ENCODE measurements at regions not wholly inside any gene's neighbourhood (a gene's known extent, or its start where the extent isn't known, plus 50 kb on each side); places are given as distances from the start of the nearest gene placed in this dataset.

DNA sequence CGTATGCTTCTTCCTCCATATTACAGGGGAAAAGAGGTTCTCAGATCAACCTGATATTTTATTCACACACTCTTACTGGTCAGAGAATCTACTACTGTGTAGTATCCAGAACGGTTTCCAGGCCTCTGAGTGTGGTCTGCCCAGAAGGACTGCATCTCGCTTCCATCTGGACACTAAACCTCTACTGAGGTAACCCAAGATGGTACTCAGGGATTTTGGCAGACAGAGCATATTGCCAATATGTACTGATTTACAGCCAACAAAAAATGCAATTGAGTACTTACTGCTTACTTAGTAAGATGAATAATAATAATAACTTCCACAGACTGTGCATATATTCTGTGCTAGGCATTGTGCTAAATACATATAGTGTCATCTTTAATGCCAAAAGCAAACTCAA is 55.8 kb downstream of the CYRIA start:
- TF ChIP-seq EP300 (IDR thresholded peaks at IDR 0.05) = no peak
- TF ChIP-seq, protein P1, sequence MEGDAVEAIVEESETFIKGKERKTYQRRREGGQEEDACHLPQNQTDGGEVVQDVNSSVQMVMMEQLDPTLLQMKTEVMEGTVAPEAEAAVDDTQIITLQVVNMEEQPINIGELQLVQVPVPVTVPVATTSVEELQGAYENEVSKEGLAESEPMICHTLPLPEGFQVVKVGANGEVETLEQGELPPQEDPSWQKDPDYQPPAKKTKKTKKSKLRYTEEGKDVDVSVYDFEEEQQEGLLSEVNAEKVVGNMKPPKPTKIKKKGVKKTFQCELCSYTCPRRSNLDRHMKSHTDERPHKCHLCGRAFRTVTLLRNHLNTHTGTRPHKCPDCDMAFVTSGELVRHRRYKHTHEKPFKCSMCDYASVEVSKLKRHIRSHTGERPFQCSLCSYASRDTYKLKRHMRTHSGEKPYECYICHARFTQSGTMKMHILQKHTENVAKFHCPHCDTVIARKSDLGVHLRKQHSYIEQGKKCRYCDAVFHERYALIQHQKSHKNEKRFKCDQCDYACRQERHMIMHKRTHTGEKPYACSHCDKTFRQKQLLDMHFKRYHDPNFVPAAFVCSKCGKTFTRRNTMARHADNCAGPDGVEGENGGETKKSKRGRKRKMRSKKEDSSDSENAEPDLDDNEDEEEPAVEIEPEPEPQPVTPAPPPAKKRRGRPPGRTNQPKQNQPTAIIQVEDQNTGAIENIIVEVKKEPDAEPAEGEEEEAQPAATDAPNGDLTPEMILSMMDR (IDR thresholded peaks at IDR 0.05) = no peak

All from sigmoid colon (tissue), 4 donors.